ENCODE measurements at regions not wholly inside any gene's neighbourhood (a gene's known extent, or its start where the extent isn't known, plus 50 kb on each side); places are given as distances from the start of the nearest gene placed in this dataset.

GRCh38 chr3:95710684-95711083, 1103.7 kb upstream of the EPHA6 start:
- no peaks in the 10 kb centered on the region for H3K9me3 ChIP-seq (ENCODE audit: low read length)

GRCh38 chr3:95711789-95712188, 1102.6 kb upstream of the EPHA6 start:
- Histone ChIP-seq H3K27ac (ENCODE audit: low read depth, low read length, poor library complexity, severe bottlenecking) (no peak overlapping the region), H3K36me3 (ENCODE audit: insufficient read depth, low read length) (no peaks in the 10 kb centered on the region), H3K4me1 (ENCODE audit: insufficient read depth, low read length, severe bottlenecking) (no peaks in the 10 kb centered on the region), H3K9me2 (ENCODE audit: low read depth, low read length) (no peaks in the 10 kb centered on the region), H4K20me1 (ENCODE audit: insufficient read depth, low read length) (no peaks in the 10 kb centered on the region), H3K4me2 (ENCODE audit: low read length) (no peak overlapping the region), H3K27me3 (ENCODE audit: insufficient read depth, low read length) (no peaks in the 10 kb centered on the region), H3F3A (ENCODE audit: insufficient read depth, low read length) (no peaks in the 10 kb centered on the region), H3K9me3 (ENCODE audit: low read length) (no peaks in the 10 kb centered on the region), H3K79me2 (ENCODE audit: insufficient read depth, low read length) (no peaks in the 10 kb centered on the region), H2AFZ (ENCODE audit: low read length) (no peak overlapping the region), H3K9ac (ENCODE audit: low read length) (no peak overlapping the region), H3K4me3 (ENCODE audit: low read depth, low read length, poor library complexity, severe bottlenecking) (no peak overlapping the region)
- TF ChIP-seq EZH2 (IDR thresholded peaks at IDR 0.05; ENCODE audit: borderline replicate concordance, low read length) (no peak), CTCF (IDR thresholded peaks at IDR 0.05; ENCODE audit: low read length) (no peak)

More at GRCh38 chr3:95710684-95711083, 1103.7 kb upstream of the EPHA6 start:
- Histone ChIP-seq H3F3A (ENCODE audit: insufficient read depth, low read length) (no peaks in the 10 kb centered on the region), H3K4me2 (ENCODE audit: low read length) (no peak overlapping the region), H3K9ac (ENCODE audit: low read length) (no peak overlapping the region), H3K36me3 (ENCODE audit: insufficient read depth, low read length) (no peaks in the 10 kb centered on the region), H3K79me2 (ENCODE audit: insufficient read depth, low read length) (no peaks in the 10 kb centered on the region), H3K4me1 (ENCODE audit: insufficient read depth, low read length, severe bottlenecking) (no peaks in the 10 kb centered on the region), H2AFZ (ENCODE audit: low read length) (no peak overlapping the region), H3K27me3 (ENCODE audit: insufficient read depth, low read length) (no peaks in the 10 kb centered on the region), H3K27ac (ENCODE audit: low read depth, low read length, poor library complexity, severe bottlenecking) (no peak overlapping the region), H3K9me2 (ENCODE audit: low read depth, low read length) (no peaks in the 10 kb centered on the region), H4K20me1 (ENCODE audit: insufficient read depth, low read length) (no peaks in the 10 kb centered on the region), H3K4me3 (ENCODE audit: low read depth, low read length, poor library complexity, severe bottlenecking) (no peak overlapping the region)
- no peak for TF ChIP-seq CTCF (IDR thresholded peaks at IDR 0.05; ENCODE audit: low read length)
- no peak for TF ChIP-seq EZH2 (IDR thresholded peaks at IDR 0.05; ENCODE audit: borderline replicate concordance, low read length)

DNA sequence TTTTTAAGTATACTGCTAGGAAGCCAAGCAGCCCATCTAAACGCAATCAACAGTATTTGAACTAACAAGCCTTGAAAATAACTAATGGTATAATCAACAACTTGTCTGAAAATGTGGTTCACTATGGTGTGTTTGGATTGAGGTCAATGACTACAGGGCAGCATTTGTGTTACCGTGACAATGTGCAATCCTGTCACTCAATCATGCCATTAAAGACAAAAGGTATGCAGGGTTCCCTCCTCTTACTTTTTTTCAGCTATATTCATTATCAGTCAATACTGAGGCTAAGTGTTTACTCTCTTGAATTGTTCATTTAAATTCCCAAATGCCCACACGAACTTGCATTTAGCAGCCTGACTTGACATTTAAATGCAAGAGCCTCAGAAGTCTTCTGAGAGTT, 1099.3 kb upstream of the EPHA6 start:
- Histone ChIP-seq H4K20me1 (ENCODE audit: insufficient read depth, low read length) (no peaks in the 10 kb centered on the region), H3K27ac (ENCODE audit: low read depth, low read length, poor library complexity, severe bottlenecking) (no peak overlapping the region), H3K27me3 (ENCODE audit: insufficient read depth, low read length) (no peaks in the 10 kb centered on the region), H3K4me2 (ENCODE audit: low read length) (no peak overlapping the region), H3K9me3 (ENCODE audit: low read length) (no peaks in the 10 kb centered on the region), H3K4me1 (ENCODE audit: insufficient read depth, low read length, severe bottlenecking) (no peaks in the 10 kb centered on the region), H3K36me3 (ENCODE audit: insufficient read depth, low read length) (no peaks in the 10 kb centered on the region), H2AFZ (ENCODE audit: low read length) (no peak overlapping the region), H3K79me2 (ENCODE audit: insufficient read depth, low read length) (no peaks in the 10 kb centered on the region), H3K4me3 (ENCODE audit: low read depth, low read length, poor library complexity, severe bottlenecking) (no peak overlapping the region), H3K9me2 (ENCODE audit: low read depth, low read length) (no peaks in the 10 kb centered on the region), H3F3A (ENCODE audit: insufficient read depth, low read length) (no peaks in the 10 kb centered on the region), H3K9ac (ENCODE audit: low read length) (no peak overlapping the region)
- TF ChIP-seq CTCF (IDR thresholded peaks at IDR 0.05; ENCODE audit: low read length) (no peak), EZH2 (IDR thresholded peaks at IDR 0.05; ENCODE audit: borderline replicate concordance, low read length) (no peak)
